Coronary artery (tissue), 2 donors: ENCODE measurements at regions not wholly inside any gene's neighbourhood (a gene's known extent, or its start where the extent isn't known, plus 50 kb on each side); places are given as distances from the start of the nearest gene placed in this dataset.

Experiments
- DNase-seq: peaks from one replicate; pipeline ENCODE4 v3.0.0-alpha.2; 2017; ENCODE audit warnings: low spot score
- H3K27ac ChIP-seq, 2 donors: fragments of 200-600 bp; sonication (generic); one replicate each; pipeline ENCODE4 v1.5.1; 2016 to 2019
- H3K4me3 ChIP-seq: fragments of 200-600 bp; sonication (generic); 2 replicates; pipeline ENCODE4 v1.5.1; 2016; ENCODE audit warnings: mild to moderate bottlenecking, moderate library complexity
- TF ChIP-seq, protein P1 (sequence below): fragments of 200-600 bp; sonication (generic); IDR thresholded peaks from one replicate; pipeline ENCODE4 v1.5.1; 2019; ENCODE audit warnings: antibody characterized with exemption

DNA sequence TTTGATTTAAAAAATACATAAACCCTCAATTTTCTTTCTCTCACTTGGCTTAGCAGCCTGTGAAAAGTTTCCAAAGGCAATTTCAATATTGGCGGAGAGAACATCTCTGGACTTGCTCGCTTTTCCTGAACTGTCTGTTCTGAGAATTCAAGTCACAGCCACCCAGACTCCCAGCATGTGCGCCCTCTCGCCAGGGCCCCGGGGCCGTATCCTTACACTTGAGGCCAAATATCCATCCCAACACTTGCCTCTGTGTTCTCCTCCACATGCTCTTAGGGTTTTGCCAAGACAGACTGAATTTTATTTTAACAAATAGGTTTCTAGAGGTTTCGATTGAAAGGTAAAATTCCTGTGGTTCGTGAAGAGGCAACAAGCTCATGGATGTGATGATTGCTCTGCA, 111.5 kb upstream of the GPR26 start:
- DNase-seq = peak; percentile 22
- TF ChIP-seq, protein P1, sequence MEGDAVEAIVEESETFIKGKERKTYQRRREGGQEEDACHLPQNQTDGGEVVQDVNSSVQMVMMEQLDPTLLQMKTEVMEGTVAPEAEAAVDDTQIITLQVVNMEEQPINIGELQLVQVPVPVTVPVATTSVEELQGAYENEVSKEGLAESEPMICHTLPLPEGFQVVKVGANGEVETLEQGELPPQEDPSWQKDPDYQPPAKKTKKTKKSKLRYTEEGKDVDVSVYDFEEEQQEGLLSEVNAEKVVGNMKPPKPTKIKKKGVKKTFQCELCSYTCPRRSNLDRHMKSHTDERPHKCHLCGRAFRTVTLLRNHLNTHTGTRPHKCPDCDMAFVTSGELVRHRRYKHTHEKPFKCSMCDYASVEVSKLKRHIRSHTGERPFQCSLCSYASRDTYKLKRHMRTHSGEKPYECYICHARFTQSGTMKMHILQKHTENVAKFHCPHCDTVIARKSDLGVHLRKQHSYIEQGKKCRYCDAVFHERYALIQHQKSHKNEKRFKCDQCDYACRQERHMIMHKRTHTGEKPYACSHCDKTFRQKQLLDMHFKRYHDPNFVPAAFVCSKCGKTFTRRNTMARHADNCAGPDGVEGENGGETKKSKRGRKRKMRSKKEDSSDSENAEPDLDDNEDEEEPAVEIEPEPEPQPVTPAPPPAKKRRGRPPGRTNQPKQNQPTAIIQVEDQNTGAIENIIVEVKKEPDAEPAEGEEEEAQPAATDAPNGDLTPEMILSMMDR = no peak

DNA sequence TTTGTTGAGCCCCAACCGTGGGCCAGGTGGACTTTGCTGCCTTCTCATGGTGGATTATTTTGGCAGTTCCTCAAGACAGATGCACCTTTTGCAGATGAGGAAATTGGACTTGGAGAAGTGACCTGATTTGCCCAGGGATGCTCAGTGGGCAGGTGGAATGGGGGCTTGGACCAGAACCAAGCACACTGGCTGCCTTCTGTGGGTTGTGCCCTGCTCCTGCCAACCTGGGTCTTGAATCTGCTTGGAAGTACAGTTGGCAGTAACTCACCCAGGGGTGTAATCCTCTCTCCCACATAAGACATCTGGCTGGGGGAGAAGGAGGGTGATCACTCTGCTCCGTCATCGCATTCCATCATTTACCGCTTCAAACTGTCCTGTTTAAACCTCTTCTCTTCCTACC, 110.5 kb upstream of the GPR26 start:
- Histone ChIP-seq H3K4me3 (no peak overlapping the region), H3K27ac (no peak overlapping the region)
- TF ChIP-seq, protein P1 = no peak
- peak; percentile 26 for DNase-seq

More for the DNA sequence above, 111.5 kb upstream of the GPR26 start:
- H3K4me3 ChIP-seq = no peak overlapping the region
- no peak overlapping the region for H3K27ac ChIP-seq

- DNase-seq = peak; percentile 69
- TF ChIP-seq, protein P1 = no peak
- no peak overlapping the region for H3K27ac ChIP-seq
- no peak overlapping the region for H3K4me3 ChIP-seq
These were observed 110.1 kb upstream of the GPR26 start for GRCh38 chr10:123556049-123556448.

- Histone ChIP-seq H3K4me3 (no peak overlapping the region), H3K27ac (no peak overlapping the region)
- peak; percentile 45 for DNase-seq
- TF ChIP-seq, protein P1 = no peak
These were observed 109.4 kb upstream of the GPR26 start for GRCh38 chr10:123556736-123557135.

DNA sequence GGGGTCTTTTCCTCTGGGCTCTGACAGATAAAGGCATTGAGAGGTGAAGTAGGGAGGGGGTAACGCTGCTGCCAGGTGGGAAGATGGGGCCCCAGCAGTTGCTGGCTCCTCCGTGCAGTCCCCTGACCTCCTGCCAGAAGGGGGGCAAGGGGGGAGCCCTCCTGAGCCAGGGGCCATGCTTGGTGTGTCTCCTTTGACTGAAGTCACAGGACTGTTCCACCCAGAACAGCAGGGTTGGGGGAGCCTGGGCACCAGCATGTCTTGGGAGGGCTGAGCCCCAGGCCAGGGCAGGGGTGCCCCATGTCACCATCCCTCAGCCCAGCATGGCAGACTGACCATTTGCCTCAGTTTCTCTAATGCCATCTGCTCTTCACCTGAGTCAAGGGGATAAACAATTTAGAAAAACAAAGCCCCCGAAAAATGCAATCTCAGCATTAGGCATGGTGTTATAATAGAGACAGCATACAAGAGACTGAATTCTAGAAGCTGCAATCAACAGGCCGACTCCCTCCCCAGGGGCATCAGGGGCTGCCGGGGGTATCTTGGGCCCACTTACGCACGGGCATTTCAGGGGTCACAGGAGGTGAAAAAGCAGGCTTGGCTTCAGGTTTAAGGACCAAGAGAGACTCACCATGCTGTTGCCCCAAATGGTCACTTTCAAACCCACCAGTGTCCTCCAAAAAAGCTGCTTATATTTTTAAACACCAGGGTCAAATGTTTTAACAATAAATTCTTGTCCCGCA, 108.6 kb upstream of the GPR26 start:
- TF ChIP-seq, protein P1 = no peak
- DNase-seq = peak; percentile 66
- Histone ChIP-seq H3K27ac (no peak overlapping the region), H3K4me3 (no peak overlapping the region)

- TF ChIP-seq, protein P1 = no peak
- no peak overlapping the region for H3K27ac ChIP-seq
- no peak overlapping the region for H3K4me3 ChIP-seq
- peak; percentile 33 for DNase-seq
These were observed 107.5 kb upstream of the GPR26 start for GRCh38 chr10:123558651-123559050.

- H3K4me3 ChIP-seq = no peak overlapping the region
- TF ChIP-seq, protein P1 = peak; percentile 95
- DNase-seq = peak; percentile 79
- no peak overlapping the region for H3K27ac ChIP-seq
These were observed 106.9 kb upstream of the GPR26 start for GRCh38 chr10:123559066-123559822.
